ENCODE measurements at regions not wholly inside any gene's neighbourhood (a gene's known extent, or its start where the extent isn't known, plus 50 kb on each side); places are given as distances from the start of the nearest gene placed in this dataset.

- TF ChIP-seq POLR2A (IDR thresholded peaks at IDR 0.05) (no peak), CTCF (IDR thresholded peaks at IDR 0.05) (no peak), POLR2AphosphoS5 (IDR thresholded peaks at IDR 0.05) (no peak)
These were observed 1636.1 kb downstream of the SLITRK5 start for GRCh38 chr13:89307278-89307677.

Data from gastroesophageal sphincter (tissue), 3 donors.